Sigmoid colon (tissue), 6 donors: ENCODE measurements at regions not wholly inside any gene's neighbourhood (a gene's known extent, or its start where the extent isn't known, plus 50 kb on each side); places are given as distances from the start of the nearest gene placed in this dataset.
A peak's percentile ranks its signal among the peaks of the same experiment; 100 is the strongest.

Experiments
- DNase-seq: peaks from one replicate; pipeline ENCODE4 v3.0.0-alpha.2; 2019
- H3K27ac ChIP-seq, 4 donors: fragments of 200-600 bp; sonication (generic); one replicate each; pipeline ENCODE4 v1.5.1; 2016 to 2019; ENCODE audit warnings: mild to moderate bottlenecking in 1 of 4
- H3K27me3 ChIP-seq, 3 donors: fragments of 200-600 bp; sonication (generic); one replicate each; pipeline ENCODE4 v1.5.1; 2019; ENCODE audit warnings: mild to moderate bottlenecking in 1 of 3
- H3K36me3 ChIP-seq, 4 donors: fragments of 200-600 bp; sonication (generic); one replicate each; pipeline ENCODE4 v1.5.1; 2016 to 2019
- H3K4me1 ChIP-seq, 4 donors: fragments of 200-600 bp; sonication (generic); one replicate each; pipeline ENCODE4 v1.5.1; 2017 to 2019
- H3K4me3 ChIP-seq, 4 donors: fragments of 200-600 bp; sonication (generic); one replicate each; pipeline ENCODE4 v1.5.1; 2017 to 2019; ENCODE audit warnings: mild to moderate bottlenecking in 2 of 4, moderate library complexity in 1 of 4
- H3K9me3 ChIP-seq, 4 donors: fragments of 200-600 bp in 3 of 4; sonication (generic) in 3 of 4; one replicate each; pipeline versions ENCODE4 v1.5.1 to v1.6.1; 2013 to 2019
- CTCF ChIP-seq, 4 experiments: fragments of 450-650 bp in 3 of 4; fragments of 200-600 bp in 1 of 4; IDR thresholded peaks; one replicate each; pipeline ENCODE4 v1.5.1; 2016 to 2019; ENCODE audit warnings: antibody characterized with exemption in 4 of 4, mild to moderate bottlenecking in 3 of 4, moderate library complexity in 2 of 4
- EP300 ChIP-seq, 4 donors: sonication (generic); formaldehyde crosslinking; IDR thresholded peaks; one replicate each; pipeline ENCODE4 v1.6.1; 2017; ENCODE audit warnings: antibody characterized with exemption in 4 of 4
- POLR2A ChIP-seq, 2 donors: fragments of 450-650 bp; IDR thresholded peaks; one replicate each; pipeline ENCODE4 v1.6.1; 2016; ENCODE audit warnings: antibody characterized with exemption in 2 of 2, mild to moderate bottlenecking in 2 of 2, moderate library complexity in 2 of 2
- POLR2AphosphoS5 ChIP-seq, 4 donors: sonication (generic); formaldehyde crosslinking; IDR thresholded peaks; one replicate each; pipeline ENCODE4 v1.6.1; 2017; ENCODE audit warnings: antibody characterized with exemption in 4 of 4
- WGBS, 2 donors: extraction: QIAGEN DNeasy Blood & Tissue Kit; methylation state at CpG; one replicate each; pipeline ENCODE4 v1.1.7; 2013; 5-methylcytosine and 5-hydroxymethylcytosine counted together
- intact Hi-C: fragments of 100-400 bp; cut with DNase I; formaldehyde crosslinking; loops from one replicate; pipeline ENCODE4 v1.15.1; 2023
- donor health status: healthy with polysubstance abuse.
- donor health status: healthy.

- intact Hi-C loops, result loop anchor here (5.0 to 10.0 kb wide), 2 partner anchors 290 to 407 kb away; partner anchors contain the start of gene ZMIZ1
- H3K27ac ChIP-seq, result peak overlapping the region; percentile 48 to 87 (median 84)
- H3K27me3 ChIP-seq, result no peaks in the 10 kb centered on the region
- no peak overlapping the region for H3K4me3 ChIP-seq
- TF ChIP-seq POLR2A (IDR thresholded peaks at IDR 0.05) (no peak), EP300 (IDR thresholded peaks at IDR 0.05) (peak in 3 of 4 donors; percentile 72 to 89 (median 84)), POLR2AphosphoS5 (IDR thresholded peaks at IDR 0.05) (peak; percentile 63 to 91 (median 84)), CTCF (IDR thresholded peaks at IDR 0.05) (no peak)
- 57 to 63% methylated on average over 5 of the region's 5 CpGs for WGBS, 2 donors
- no peaks in the 10 kb centered on the region for H3K36me3 ChIP-seq
- H3K9me3 ChIP-seq, result no peaks in the 10 kb centered on the region
- peaks cover 0 to 59% (median 51%) of the 10 kb centered on the region in 4 donors for H3K4me1 ChIP-seq
- peak; percentile 94 for DNase-seq
Observed at GRCh38 chr10:78777466-78777865, 291.3 kb upstream of the ZMIZ1 start.

GRCh38 chr10:78777867-78778266 lies 290.9 kb upstream of the ZMIZ1 start:
- H3K27ac ChIP-seq, result peak overlapping the region; percentile 48 to 87 (median 84)
- no peak overlapping the region for H3K4me3 ChIP-seq
- H3K36me3 ChIP-seq, result no peaks in the 10 kb centered on the region
- 80 to 83% methylated on average over 5 of the region's 5 CpGs for WGBS, 2 donors
- no peaks in the 10 kb centered on the region for H3K9me3 ChIP-seq
- DNase-seq, result no peak
- H3K27me3 ChIP-seq, result no peaks in the 10 kb centered on the region
- intact Hi-C loops, result loop anchor here (5.0 to 10.0 kb wide), 2 partner anchors 289 to 407 kb away; partner anchors contain the start of gene ZMIZ1
- TF ChIP-seq CTCF (IDR thresholded peaks at IDR 0.05), result no peak
- no peak for TF ChIP-seq POLR2AphosphoS5 (IDR thresholded peaks at IDR 0.05)
- no peak for TF ChIP-seq POLR2A (IDR thresholded peaks at IDR 0.05)
- TF ChIP-seq EP300 (IDR thresholded peaks at IDR 0.05), result no peak
- peaks cover 0 to 55% (median 51%) of the 10 kb centered on the region in 4 donors for H3K4me1 ChIP-seq

GRCh38 chr10:78778444-78779338 lies 290.1 kb upstream of the ZMIZ1 start:
- 71 to 84% methylated on average over 13 of the region's 13 CpGs for WGBS, 2 donors
- intact Hi-C loops, result loop anchor here (5.0 to 10.0 kb wide), 2 partner anchors 289 to 406 kb away; partner anchors contain the start of gene ZMIZ1
- TF ChIP-seq EP300 (IDR thresholded peaks at IDR 0.05), result no peak
- no peak for TF ChIP-seq POLR2A (IDR thresholded peaks at IDR 0.05)
- no peak for TF ChIP-seq CTCF (IDR thresholded peaks at IDR 0.05)
- no peak for TF ChIP-seq POLR2AphosphoS5 (IDR thresholded peaks at IDR 0.05)
- H3K4me1 ChIP-seq, result peaks cover 0 to 55% (median 50%) of the 10 kb centered on the region in 4 donors
- H3K27ac ChIP-seq, result peak overlapping the region in 3 of 4 donors; percentile 83 to 87 (median 84)
- no peak for DNase-seq
- no peak overlapping the region for H3K4me3 ChIP-seq
- H3K27me3 ChIP-seq, result no peaks in the 10 kb centered on the region
- no peaks in the 10 kb centered on the region for H3K9me3 ChIP-seq
- no peaks in the 10 kb centered on the region for H3K36me3 ChIP-seq

- no peaks in the 10 kb centered on the region for H3K27me3 ChIP-seq
- H3K4me3 ChIP-seq, result no peak overlapping the region
- 58 to 89% methylated on average over 4 of the region's 4 CpGs for WGBS, 2 donors
- no peaks in the 10 kb centered on the region for H3K36me3 ChIP-seq
- no peak for DNase-seq
- peaks cover 0 to 55% (median 50%) of the 10 kb centered on the region in 4 donors for H3K4me1 ChIP-seq
- peak overlapping the region in 1 of 4 donors; percentile 87 for H3K27ac ChIP-seq
- no peaks in the 10 kb centered on the region for H3K9me3 ChIP-seq
- TF ChIP-seq CTCF (IDR thresholded peaks at IDR 0.05), result no peak
- TF ChIP-seq POLR2A (IDR thresholded peaks at IDR 0.05), result no peak
- TF ChIP-seq POLR2AphosphoS5 (IDR thresholded peaks at IDR 0.05), result no peak
- intact Hi-C loops, result loop anchor here (5.0 to 10.0 kb wide), 2 partner anchors 288 to 405 kb away; partner anchors contain the start of gene ZMIZ1
Observed at GRCh38 chr10:78779339-78779955, 289.3 kb upstream of the ZMIZ1 start.
